HFFc6 (cell line): ENCODE measurements at regions not wholly inside any gene's neighbourhood (a gene's known extent, or its start where the extent isn't known, plus 50 kb on each side); places are given as distances from the start of the nearest gene placed in this dataset.

Source experiments
- DNase-seq: peaks from one replicate; pipeline ENCODE4 v3.0.0-alpha.2; 2018
- H3K27ac Mint-ChIP-seq: 2 replicates; pipeline ENCODE4 v1.8.0; 2020; ENCODE audit warnings: mild to moderate bottlenecking, mixed read lengths
- H3K27me3 Mint-ChIP-seq: 2 replicates; pipeline ENCODE4 v1.8.0; 2021; ENCODE audit warnings: mild to moderate bottlenecking, moderate library complexity, mixed read lengths; ENCODE audit not compliant: insufficient read depth
- H3K36me3 Mint-ChIP-seq: 2 replicates; pipeline ENCODE4 v1.8.0; 2021; ENCODE audit warnings: low read depth, mixed read lengths
- H3K4me1 Mint-ChIP-seq: 2 replicates; pipeline ENCODE4 v1.8.0; 2020; ENCODE audit warnings: low read depth, mixed read lengths
- H3K4me3 Mint-ChIP-seq: 2 replicates; pipeline ENCODE4 v1.8.0; 2020; ENCODE audit warnings: mild to moderate bottlenecking, moderate library complexity, mixed read lengths
- H3K9me3 Mint-ChIP-seq: 2 replicates; pipeline ENCODE4 v1.8.0; 2020; ENCODE audit warnings: mild to moderate bottlenecking, mixed read lengths
- CTCF ChIP-seq: fragments of 200-600 bp; sonication (generic); IDR thresholded peaks from 2 replicates; pipeline ENCODE4 v1.5.0; 2021; ENCODE audit warnings: antibody characterized with exemption, mild to moderate bottlenecking

DNA sequence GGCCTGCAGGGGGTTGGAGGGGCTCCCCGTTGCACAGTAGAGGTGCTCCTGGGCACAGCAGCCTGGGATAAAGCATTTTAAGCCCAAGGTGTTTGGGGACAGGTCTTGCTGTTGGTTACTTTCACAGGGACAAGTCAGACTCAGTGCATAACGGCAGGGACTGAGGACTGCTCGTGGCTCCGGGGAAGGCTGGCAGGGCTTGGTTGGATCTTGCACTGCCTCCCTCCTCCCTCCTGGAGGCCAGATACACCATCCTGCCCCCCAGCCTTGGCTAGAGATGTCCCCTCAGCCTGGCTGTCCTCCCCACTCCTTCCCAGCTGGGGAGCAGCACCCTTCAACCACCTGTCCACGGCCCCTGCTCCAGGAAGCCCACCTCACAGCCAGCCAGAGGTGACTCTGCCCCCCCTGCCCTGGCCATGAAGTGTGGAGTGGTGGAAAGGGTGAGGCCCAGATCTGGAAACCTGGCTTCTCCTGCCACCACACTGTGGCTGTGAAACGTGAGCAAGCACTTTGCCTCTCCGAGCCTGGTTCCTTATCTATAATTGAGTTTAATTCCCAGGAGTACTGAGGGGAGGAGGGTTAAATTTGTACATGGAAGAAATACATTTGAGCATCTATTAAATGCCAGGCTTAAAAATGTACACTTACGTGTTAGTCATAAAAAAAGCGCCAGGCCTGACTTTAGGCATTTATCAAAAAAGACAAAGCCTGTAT, 67.1 kb upstream of the TAF1B start:
- no peak for DNase-seq
- Mint-ChIP-seq H3K9me3 (no peaks in the 10 kb centered on the region), H3K4me1 (peaks cover 7% of the 10 kb centered on the region), H3K36me3 (no peaks in the 10 kb centered on the region), H3K27ac (no peak overlapping the region), H3K27me3 (peaks cover 17% of the 10 kb centered on the region), H3K4me3 (no peak overlapping the region)
- TF ChIP-seq CTCF, result no peak

DNA sequence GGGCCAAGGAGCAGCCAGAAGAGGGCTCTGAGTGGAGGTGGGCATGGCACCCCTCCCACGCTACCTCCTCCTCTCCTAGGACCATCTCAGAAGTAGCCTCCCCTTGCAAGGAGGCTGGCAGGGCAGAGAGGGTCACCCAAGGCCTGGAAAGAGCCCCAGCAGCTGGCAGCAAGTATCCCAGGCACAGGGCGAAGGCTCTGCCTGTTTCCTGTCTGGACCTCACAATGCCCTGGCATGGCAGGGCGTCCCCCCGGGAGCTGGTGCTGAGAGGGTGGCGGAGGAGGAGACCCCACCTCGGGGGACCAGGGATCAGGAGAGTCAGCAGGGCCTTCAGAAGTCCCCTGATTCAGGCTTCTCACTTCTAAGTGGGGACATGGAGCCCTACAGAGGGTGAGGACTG, 66.2 kb upstream of the TAF1B start:
- no peak for TF ChIP-seq CTCF
- no peak overlapping the region for H3K4me3 Mint-ChIP-seq
- no peaks in the 10 kb centered on the region for H3K36me3 Mint-ChIP-seq
- H3K4me1 Mint-ChIP-seq, result peaks cover under 1% of the 10 kb centered on the region; the same call in 1 of the 2 replicates
- no peak overlapping the region for H3K27ac Mint-ChIP-seq
- no peak for DNase-seq
- peaks cover 17% of the 10 kb centered on the region for H3K27me3 Mint-ChIP-seq
- no peaks in the 10 kb centered on the region for H3K9me3 Mint-ChIP-seq

DNA sequence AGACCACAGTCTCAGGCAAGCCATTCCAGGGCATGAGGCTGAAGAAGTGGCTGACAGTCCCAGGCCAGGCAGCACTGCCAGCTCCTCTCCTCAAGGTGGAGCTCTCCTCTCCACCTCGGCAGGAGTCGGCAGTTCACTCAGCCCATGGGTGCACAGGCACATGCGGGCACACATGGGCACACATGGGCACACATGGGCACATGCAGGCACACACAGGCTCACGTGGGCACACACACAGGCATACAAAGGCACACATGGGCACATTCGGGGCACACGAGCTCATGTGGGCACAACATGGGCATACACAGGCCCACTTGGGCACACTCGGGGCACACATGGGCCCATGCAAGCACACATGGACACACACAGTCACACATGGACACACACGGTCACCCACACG, 65.3 kb upstream of the TAF1B start:
- H3K27me3 Mint-ChIP-seq, result peaks cover 20% of the 10 kb centered on the region
- DNase-seq, result no peak
- H3K27ac Mint-ChIP-seq, result no peak overlapping the region
- no peaks in the 10 kb centered on the region for H3K36me3 Mint-ChIP-seq
- no peak overlapping the region for H3K4me3 Mint-ChIP-seq
- H3K4me1 Mint-ChIP-seq, result no peaks in the 10 kb centered on the region
- peak; percentile 65 for TF ChIP-seq CTCF
- no peaks in the 10 kb centered on the region for H3K9me3 Mint-ChIP-seq

- Mint-ChIP-seq H3K27me3 (peaks cover 20% of the 10 kb centered on the region), H3K27ac (no peak overlapping the region), H3K4me1 (no peaks in the 10 kb centered on the region), H3K9me3 (no peaks in the 10 kb centered on the region), H3K4me3 (no peak overlapping the region), H3K36me3 (no peaks in the 10 kb centered on the region)
- TF ChIP-seq CTCF, result no peak
- no peak for DNase-seq
These were observed 64.6 kb upstream of the TAF1B start for GRCh38 chr2:9778471-9779316.

- Mint-ChIP-seq H3K4me3 (no peak overlapping the region), H3K27ac (no peak overlapping the region), H3K4me1 (no peaks in the 10 kb centered on the region), H3K9me3 (no peaks in the 10 kb centered on the region), H3K27me3 (peaks cover 19% of the 10 kb centered on the region), H3K36me3 (no peaks in the 10 kb centered on the region)
- DNase-seq, result no peak
- TF ChIP-seq CTCF, result no peak
These were observed 63.5 kb upstream of the TAF1B start for GRCh38 chr2:9779596-9780264.
